MM.1S (cell line): ENCODE measurements at regions not wholly inside any gene's neighbourhood (a gene's known extent, or its start where the extent isn't known, plus 50 kb on each side); places are given as distances from the start of the nearest gene placed in this dataset.

ENCODE experiments used
- CTCF ChIP-seq: fragments of 300-600 bp; sonication (generic); IDR thresholded peaks from 2 replicates; pipeline ENCODE4 v1.5.1; 2016; ENCODE audit warnings: antibody characterized with exemption, low read length, mixed read lengths
- EZH2 ChIP-seq: fragments of 300-600 bp; sonication (generic); optimal IDR thresholded peaks from 2 replicates; pipeline ENCODE3; 2017; ENCODE audit warnings: low read depth, mild to moderate bottlenecking, antibody characterized with exemption, low read length, mixed read lengths

GRCh38 chr20:17093782-17094181 is 133.1 kb upstream of the PCSK2 start:
- no peak for TF ChIP-seq EZH2
- no peak for TF ChIP-seq CTCF
